Activated B cell treated with CpG ODN at 0.5 μM for 24 hours (primary cell): ENCODE measurements at regions not wholly inside any gene's neighbourhood (a gene's known extent, or its start where the extent isn't known, plus 50 kb on each side); places are given as distances from the start of the nearest gene placed in this dataset.

ENCODE experiments used
- ATAC-seq: fragments of 200-7000 bp; cut with Tn5 transposase; one replicate; pipeline ENCODE4 v1.10.0; 2021; ENCODE audit warnings: low read depth, mild to moderate bottlenecking, moderate library complexity
- CTCF ChIA-PET: fragments of 350-600 bp; sonication (Branson Sonifier 250); formaldehyde crosslinking; loops from one replicate; lab custom pipeline; 2021; ENCODE audit warnings: antibody characterized with exemption; lab: Charles Lee
- POLR2A ChIA-PET: fragments of 350-600 bp; sonication (Branson Sonifier 250); formaldehyde crosslinking; loops from one replicate; lab custom pipeline; 2021; ENCODE audit warnings: antibody characterized with exemption; lab: Charles Lee
- DNase-seq: peaks from one replicate; pipeline ENCODE4 v3.0.0; 2022
- H3K27ac Mint-ChIP-seq: one replicate; pipeline ENCODE4 v1.8.0; 2020; ENCODE audit warnings: mixed read lengths
- H3K27me3 Mint-ChIP-seq: one replicate; pipeline ENCODE4 v1.8.0; 2021; ENCODE audit warnings: mixed read lengths
- H3K36me3 Mint-ChIP-seq: one replicate; pipeline ENCODE4 v1.8.0; 2021; ENCODE audit warnings: low read depth, mixed read lengths
- H3K4me1 Mint-ChIP-seq: one replicate; pipeline ENCODE4 v1.8.0; 2021; ENCODE audit warnings: mixed read lengths
- H3K4me3 Mint-ChIP-seq: one replicate; pipeline ENCODE4 v1.8.0; 2020; ENCODE audit warnings: mild to moderate bottlenecking, mixed read lengths
- H3K9me3 Mint-ChIP-seq: one replicate; pipeline ENCODE4 v1.8.0; 2020; ENCODE audit warnings: mixed read lengths
- intact Hi-C: fragments of 100-400 bp; cut with micrococcal nuclease; formaldehyde crosslinking; loops from one replicate; pipeline ENCODE4 v1.15.1; 2024
- TF ChIP-seq, protein P1 (sequence below): fragments of 200-600 bp; IDR thresholded peaks from one replicate; pipeline ENCODE4 v1.8.0; 2022; ENCODE audit warnings: antibody characterized with exemption, mild to moderate bottlenecking

DNA sequence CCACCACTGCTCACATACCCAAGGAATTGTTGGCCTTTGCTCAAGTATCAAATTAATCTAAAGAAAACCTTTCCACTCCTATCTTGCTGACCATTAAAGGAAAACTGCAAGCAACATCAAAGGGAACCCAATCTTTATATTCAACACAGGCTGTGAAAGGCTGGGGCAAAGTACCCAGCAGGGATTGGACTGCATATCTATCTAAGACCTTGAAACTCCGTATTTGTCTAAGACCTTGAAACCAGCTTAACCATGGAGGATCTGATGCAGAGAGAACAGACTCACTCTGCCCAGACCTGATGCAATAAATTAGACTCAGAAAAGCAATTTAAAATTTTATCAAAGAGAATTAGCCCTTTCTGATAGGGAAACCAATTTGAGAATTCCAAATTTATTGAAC is 102.2 kb downstream of the DIO2 start:
- TF ChIP-seq, protein P1, sequence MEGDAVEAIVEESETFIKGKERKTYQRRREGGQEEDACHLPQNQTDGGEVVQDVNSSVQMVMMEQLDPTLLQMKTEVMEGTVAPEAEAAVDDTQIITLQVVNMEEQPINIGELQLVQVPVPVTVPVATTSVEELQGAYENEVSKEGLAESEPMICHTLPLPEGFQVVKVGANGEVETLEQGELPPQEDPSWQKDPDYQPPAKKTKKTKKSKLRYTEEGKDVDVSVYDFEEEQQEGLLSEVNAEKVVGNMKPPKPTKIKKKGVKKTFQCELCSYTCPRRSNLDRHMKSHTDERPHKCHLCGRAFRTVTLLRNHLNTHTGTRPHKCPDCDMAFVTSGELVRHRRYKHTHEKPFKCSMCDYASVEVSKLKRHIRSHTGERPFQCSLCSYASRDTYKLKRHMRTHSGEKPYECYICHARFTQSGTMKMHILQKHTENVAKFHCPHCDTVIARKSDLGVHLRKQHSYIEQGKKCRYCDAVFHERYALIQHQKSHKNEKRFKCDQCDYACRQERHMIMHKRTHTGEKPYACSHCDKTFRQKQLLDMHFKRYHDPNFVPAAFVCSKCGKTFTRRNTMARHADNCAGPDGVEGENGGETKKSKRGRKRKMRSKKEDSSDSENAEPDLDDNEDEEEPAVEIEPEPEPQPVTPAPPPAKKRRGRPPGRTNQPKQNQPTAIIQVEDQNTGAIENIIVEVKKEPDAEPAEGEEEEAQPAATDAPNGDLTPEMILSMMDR: no peak
- ChIA-PET CTCF (no interaction called here), POLR2A (no interaction called here)
- intact Hi-C loops: no loop called here
- Mint-ChIP-seq H3K4me1 (no peaks in the 10 kb centered on the region), H3K27me3 (no peaks in the 10 kb centered on the region), H3K27ac (no peak overlapping the region), H3K9me3 (peaks cover 4% of the 10 kb centered on the region), H3K4me3 (no peak overlapping the region), H3K36me3 (no peaks in the 10 kb centered on the region)
- ATAC-seq (no peak), DNase-seq (no peak)

DNA sequence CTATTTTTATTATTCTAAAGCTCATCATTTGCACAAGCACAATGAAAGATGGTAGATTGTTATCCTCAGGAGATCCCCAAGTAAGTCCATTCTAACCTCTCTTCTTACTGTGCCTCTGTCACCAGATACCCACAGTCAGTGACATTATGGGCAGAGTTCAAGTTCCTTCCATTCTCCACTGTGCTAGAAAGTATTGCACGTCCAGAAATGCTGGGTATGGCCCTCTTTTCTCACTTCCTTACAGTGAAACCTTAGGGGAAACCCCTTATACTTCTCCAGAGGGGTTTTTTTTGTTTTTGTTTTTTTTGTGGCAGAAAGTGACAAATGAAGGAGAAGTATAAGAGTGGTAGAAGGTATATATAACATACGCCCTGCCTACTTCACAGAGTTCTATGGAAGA is 102.9 kb downstream of the DIO2 start:
- Mint-ChIP-seq H3K27me3 (no peaks in the 10 kb centered on the region), H3K36me3 (no peaks in the 10 kb centered on the region), H3K4me1 (no peaks in the 10 kb centered on the region), H3K9me3 (peaks cover 4% of the 10 kb centered on the region), H3K27ac (no peak overlapping the region), H3K4me3 (no peak overlapping the region)
- ChIA-PET CTCF (no interaction called here), POLR2A (no interaction called here)
- intact Hi-C loops: no loop called here
- ATAC-seq (no peak), DNase-seq (no peak)
- TF ChIP-seq, protein P1: no peak

DNA sequence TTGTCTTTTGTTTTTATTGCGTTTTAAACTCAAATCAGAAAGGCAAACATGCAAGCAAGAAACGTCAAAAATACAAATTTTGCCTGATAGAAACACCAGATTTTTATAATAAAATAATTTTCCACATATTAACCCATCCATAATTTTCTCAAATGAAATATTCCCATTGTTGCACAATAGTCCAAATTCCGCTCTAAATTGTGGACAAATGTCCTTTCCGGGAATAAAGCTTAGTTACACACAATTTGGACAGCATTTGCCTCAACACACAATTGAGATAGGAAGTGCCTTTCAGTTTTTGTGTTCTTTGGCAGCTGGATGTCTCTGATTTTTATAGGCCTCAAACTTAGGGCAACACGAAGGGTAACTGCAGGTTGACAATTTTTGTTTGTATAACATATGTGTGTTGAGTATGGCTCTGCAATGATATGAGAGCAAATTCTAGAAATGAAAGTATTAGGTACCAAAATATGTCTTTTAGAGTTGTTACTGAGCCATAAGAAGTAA is 105.8 kb downstream of the DIO2 start:
- Mint-ChIP-seq H3K27me3 (no peaks in the 10 kb centered on the region), H3K4me3 (no peak overlapping the region), H3K27ac (no peak overlapping the region), H3K9me3 (peaks cover 4% of the 10 kb centered on the region), H3K36me3 (no peaks in the 10 kb centered on the region), H3K4me1 (no peaks in the 10 kb centered on the region)
- ChIA-PET POLR2A (no interaction called here), CTCF (no interaction called here)
- intact Hi-C loops: no loop called here
- ATAC-seq: no peak
- DNase-seq: no peak
- TF ChIP-seq, protein P1: no peak

DNA sequence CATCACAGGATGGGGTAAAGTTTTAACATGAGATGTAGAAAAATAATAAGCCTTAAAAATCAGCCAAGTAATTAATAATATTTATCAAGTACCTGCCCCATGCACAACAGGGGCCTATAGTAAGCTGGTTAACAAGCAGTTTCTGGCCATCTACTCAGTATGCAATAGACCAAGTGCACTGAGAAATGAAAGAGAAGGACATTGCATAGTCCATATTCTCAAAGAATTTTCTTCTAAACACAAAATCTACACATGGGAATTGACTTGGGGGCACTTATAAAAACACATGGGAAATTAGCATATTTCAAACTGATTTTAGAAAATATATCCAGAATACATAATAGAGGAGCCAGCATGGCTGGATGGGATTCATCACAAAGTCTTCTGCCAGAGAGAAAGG is 109.5 kb downstream of the DIO2 start:
- no peak for ATAC-seq
- no peaks in the 10 kb centered on the region for H3K36me3 Mint-ChIP-seq
- no peak overlapping the region for H3K27ac Mint-ChIP-seq
- ChIA-PET CTCF (no interaction called here), POLR2A (no interaction called here)
- H3K4me3 Mint-ChIP-seq: no peak overlapping the region
- peaks cover 2% of the 10 kb centered on the region for H3K9me3 Mint-ChIP-seq
- TF ChIP-seq, protein P1: no peak
- no peak for DNase-seq
- no peaks in the 10 kb centered on the region for H3K27me3 Mint-ChIP-seq
- no peaks in the 10 kb centered on the region for H3K4me1 Mint-ChIP-seq
- intact Hi-C loops: no loop called here

DNA sequence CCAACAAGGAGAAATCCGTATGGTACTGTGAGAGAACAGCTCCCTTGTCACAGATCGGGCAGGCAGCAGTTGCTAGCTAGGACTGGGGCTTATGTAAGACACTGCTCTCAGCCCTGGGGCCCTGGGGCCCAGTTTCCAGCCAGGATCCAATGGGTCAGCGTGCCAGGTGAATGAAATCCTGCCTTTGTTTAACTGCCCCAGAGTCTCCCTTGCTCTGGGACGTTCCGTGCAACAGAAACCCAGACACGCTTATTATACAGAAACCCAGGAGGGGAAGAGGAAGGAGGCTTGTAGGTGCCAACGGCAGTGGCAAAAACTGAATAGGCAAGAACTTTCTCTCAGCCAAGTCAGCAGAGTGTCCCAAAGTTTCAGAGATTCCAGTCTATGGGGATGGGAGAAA is 110.6 kb downstream of the DIO2 start:
- peaks cover 7% of the 10 kb centered on the region for H3K9me3 Mint-ChIP-seq
- no peak overlapping the region for H3K4me3 Mint-ChIP-seq
- H3K4me1 Mint-ChIP-seq: no peaks in the 10 kb centered on the region
- intact Hi-C loops: no loop called here
- DNase-seq (no peak), ATAC-seq (no peak)
- POLR2A ChIA-PET: no interaction called here
- TF ChIP-seq, protein P1: no peak
- H3K27ac Mint-ChIP-seq: no peak overlapping the region
- CTCF ChIA-PET: no interaction called here
- H3K27me3 Mint-ChIP-seq: no peaks in the 10 kb centered on the region
- H3K36me3 Mint-ChIP-seq: no peaks in the 10 kb centered on the region
